Mesothelial cell of epicardium (in vitro differentiated cells): ENCODE measurements at regions not wholly inside any gene's neighbourhood (a gene's known extent, or its start where the extent isn't known, plus 50 kb on each side); places are given as distances from the start of the nearest gene placed in this dataset.

Experiments used
- DNase-seq, 2 experiments: peaks; one replicate each; pipeline ENCODE4 v3.0.0; 2021; ENCODE audit warnings: low spot score in 2 of 2; ENCODE audit not compliant: unreplicated experiment in 2 of 2
- H3K27ac Mint-ChIP-seq: 2 replicates; pipeline ENCODE4 v1.8.0; 2021; ENCODE audit warnings: mixed read lengths
- H3K27me3 Mint-ChIP-seq: 2 replicates; pipeline ENCODE4 v1.8.0; 2021; ENCODE audit warnings: low read depth, mixed read lengths
- H3K36me3 Mint-ChIP-seq: 2 replicates; pipeline ENCODE4 v1.8.0; 2021; ENCODE audit warnings: mixed read lengths
- H3K4me1 Mint-ChIP-seq: 2 replicates; pipeline ENCODE4 v1.8.0; 2021; ENCODE audit warnings: mixed read lengths
- H3K4me3 Mint-ChIP-seq: 2 replicates; pipeline ENCODE4 v1.8.0; 2021; ENCODE audit warnings: mild to moderate bottlenecking, moderate library complexity, mixed read lengths
- H3K9me3 Mint-ChIP-seq: 2 replicates; pipeline ENCODE4 v1.8.0; 2021; ENCODE audit warnings: mixed read lengths
- CTCF ChIP-seq: fragments of 200-600 bp; sonication (generic); IDR thresholded peaks from one replicate; pipeline ENCODE4 v1.5.0; 2021; ENCODE audit warnings: antibody characterized with exemption; ENCODE audit not compliant: unreplicated experiment

DNA sequence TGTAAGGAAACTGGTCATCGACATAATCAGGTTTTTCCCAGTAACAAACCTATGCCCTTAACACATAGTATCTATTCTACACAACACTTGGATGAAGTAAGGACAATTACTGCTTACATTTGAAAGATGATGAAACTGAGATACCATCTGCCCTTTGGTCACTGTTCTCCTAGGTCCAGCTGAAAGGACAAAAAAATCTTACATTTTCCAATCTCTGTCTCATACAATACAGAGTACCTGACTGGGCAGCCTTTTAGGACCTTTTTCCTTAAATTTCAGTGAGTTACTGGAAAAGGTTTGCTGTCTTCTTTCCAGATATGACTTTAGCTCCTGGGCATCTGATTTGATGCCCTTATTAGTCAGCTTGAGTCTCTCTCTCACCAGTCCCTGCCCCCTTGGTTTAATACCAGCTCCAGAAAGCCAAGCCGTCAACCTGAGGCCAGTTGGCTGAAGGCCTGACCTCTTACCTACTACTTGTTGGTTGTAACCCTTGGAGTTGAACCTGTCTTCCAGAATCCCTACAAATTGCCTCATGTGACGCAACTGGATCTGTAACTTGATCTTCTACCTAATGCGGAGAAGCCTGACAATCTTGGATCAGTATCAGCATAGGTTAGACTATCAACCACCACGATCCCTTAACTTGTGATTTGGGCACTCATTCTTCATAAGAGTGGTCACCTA is 355.3 kb upstream of the ZNF385D start:
- Mint-ChIP-seq H3K4me3 (no peak overlapping the region), H3K9me3 (no peaks in the 10 kb centered on the region), H3K27ac (no peak overlapping the region), H3K4me1 (peaks cover 8% of the 10 kb centered on the region), H3K27me3 (no peaks in the 10 kb centered on the region), H3K36me3 (no peaks in the 10 kb centered on the region)
- no peak for DNase-seq
- no peak for TF ChIP-seq CTCF

- Mint-ChIP-seq H3K27me3 (no peaks in the 10 kb centered on the region), H3K4me1 (no peaks in the 10 kb centered on the region), H3K27ac (no peak overlapping the region), H3K36me3 (no peaks in the 10 kb centered on the region), H3K4me3 (no peak overlapping the region), H3K9me3 (no peaks in the 10 kb centered on the region)
- no peak for DNase-seq
- TF ChIP-seq CTCF: no peak
These were observed 360.2 kb upstream of the ZNF385D start for GRCh38 chr3:22111226-22111625.

DNA sequence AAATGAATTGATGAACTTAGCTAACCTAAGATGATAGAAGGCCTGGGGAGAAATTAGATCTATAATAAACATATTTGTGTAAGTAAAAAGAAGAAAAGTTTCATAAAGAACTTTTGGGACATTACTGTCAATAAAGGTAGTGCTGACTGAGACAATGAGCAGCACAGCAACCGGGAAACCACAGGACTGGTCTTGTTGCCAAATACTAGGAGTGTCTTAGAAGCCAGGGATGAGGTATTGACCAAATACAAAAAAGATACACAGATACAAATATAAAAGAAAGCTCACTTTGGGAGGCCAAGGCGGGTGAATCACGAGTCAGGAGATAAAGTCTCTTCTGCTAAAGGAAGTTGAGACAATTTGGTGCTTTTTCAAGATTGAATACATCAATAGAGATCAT is 362.4 kb upstream of the ZNF385D start:
- no peak overlapping the region for H3K27ac Mint-ChIP-seq
- DNase-seq: no peak

DNA sequence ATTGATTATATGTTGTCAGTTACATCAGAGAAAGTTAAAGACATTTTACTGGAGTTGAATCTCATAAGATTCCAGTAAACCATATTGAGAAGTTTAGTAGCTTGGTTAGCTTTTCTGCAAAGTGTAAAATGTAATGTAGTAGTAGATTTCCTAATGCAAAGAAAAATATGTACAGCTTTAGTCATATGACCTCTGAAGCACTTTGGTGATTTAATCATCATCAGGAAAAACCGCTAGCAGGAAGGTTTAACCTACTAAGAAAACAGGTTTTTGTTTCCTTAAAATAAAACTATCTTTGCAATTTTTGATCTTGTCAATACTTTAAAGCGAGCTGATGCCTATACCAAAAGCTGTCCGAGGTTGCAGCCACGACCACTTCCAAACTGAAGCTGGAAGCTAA is 364.6 kb upstream of the ZNF385D start:
- Mint-ChIP-seq H3K4me1 (no peaks in the 10 kb centered on the region), H3K27me3 (no peaks in the 10 kb centered on the region), H3K4me3 (no peak overlapping the region), H3K27ac (no peak overlapping the region), H3K36me3 (no peaks in the 10 kb centered on the region), H3K9me3 (no peaks in the 10 kb centered on the region)
- no peak for TF ChIP-seq CTCF
- DNase-seq: no peak

More for the DNA sequence above, 362.4 kb upstream of the ZNF385D start:
- no peaks in the 10 kb centered on the region for H3K27me3 Mint-ChIP-seq
- H3K9me3 Mint-ChIP-seq: no peaks in the 10 kb centered on the region
- H3K4me1 Mint-ChIP-seq: no peaks in the 10 kb centered on the region
- TF ChIP-seq CTCF: no peak
- no peaks in the 10 kb centered on the region for H3K36me3 Mint-ChIP-seq
- H3K4me3 Mint-ChIP-seq: no peak overlapping the region

DNA sequence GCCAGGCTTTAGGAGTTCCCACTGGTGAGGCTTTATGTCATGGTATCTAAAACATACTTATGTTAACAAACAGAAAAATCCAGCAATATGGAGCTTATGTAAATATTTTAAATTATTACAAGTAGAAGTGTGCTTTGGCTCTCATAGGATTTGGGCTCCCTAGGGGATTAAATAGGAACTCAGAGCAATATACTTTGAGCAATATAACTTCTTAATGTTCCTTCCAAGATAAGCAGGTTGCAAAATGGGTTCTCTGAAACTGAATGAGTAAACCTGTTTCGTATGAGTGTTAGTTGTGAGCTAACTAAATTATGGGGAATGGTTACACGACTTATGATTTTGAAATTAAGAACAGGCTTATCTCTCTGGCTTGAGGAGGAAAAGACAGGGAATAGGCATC is 366.1 kb upstream of the ZNF385D start:
- no peaks in the 10 kb centered on the region for H3K36me3 Mint-ChIP-seq
- no peaks in the 10 kb centered on the region for H3K4me1 Mint-ChIP-seq
- TF ChIP-seq CTCF: no peak
- no peaks in the 10 kb centered on the region for H3K27me3 Mint-ChIP-seq
- H3K4me3 Mint-ChIP-seq: no peak overlapping the region
- H3K27ac Mint-ChIP-seq: no peak overlapping the region
- H3K9me3 Mint-ChIP-seq: no peaks in the 10 kb centered on the region
- DNase-seq: no peak
